Lower leg skin (tissue), 4 donors: ENCODE measurements at regions not wholly inside any gene's neighbourhood (a gene's known extent, or its start where the extent isn't known, plus 50 kb on each side); places are given as distances from the start of the nearest gene placed in this dataset.

Source experiments
- DNase-seq, 2 donors: peaks; one replicate each; pipeline ENCODE4 v3.0.0-alpha.2; 2019; ENCODE audit warnings: low spot score in 2 of 2
- H3K4me3 ChIP-seq: fragments of 200-600 bp; sonication (generic); 2 replicates; pipeline ENCODE4 v1.5.1; 2017; ENCODE audit warnings: mild to moderate bottlenecking, low read depth; ENCODE audit not compliant: poor library complexity, severe bottlenecking
- POLR2A ChIP-seq, 2 donors: fragments of 450-650 bp; IDR thresholded peaks; one replicate each; pipeline ENCODE4 v1.6.1; 2016 to 2017; ENCODE audit warnings: antibody characterized with exemption in 2 of 2, mild to moderate bottlenecking in 1 of 2, moderate library complexity in 1 of 2
- WGBS, 2 donors: methylation state at CpG; one replicate each; pipeline ENCODE4 v1.1.5; 2018; 5-methylcytosine and 5-hydroxymethylcytosine counted together
- intact Hi-C: fragments of 100-400 bp; cut with DNase I; formaldehyde crosslinking; loops from one replicate; pipeline ENCODE4 v1.15.0; 2023; ENCODE audit warnings: low total_unique reads
- TF ChIP-seq, protein P1 (sequence below), 3 donors: fragments of 450-650 bp; IDR thresholded peaks; one replicate each; pipeline ENCODE4 v1.5.1; 2016; ENCODE audit warnings: antibody characterized with exemption in 3 of 3, mild to moderate bottlenecking in 3 of 3, moderate library complexity in 2 of 3

GRCh38 chr15:62446984-62447383, 281.9 kb upstream of the C2CD4B start:
- WGBS, 2 donors: 94% methylated on average over 5 of the region's 5 CpGs
- TF ChIP-seq, protein P1, sequence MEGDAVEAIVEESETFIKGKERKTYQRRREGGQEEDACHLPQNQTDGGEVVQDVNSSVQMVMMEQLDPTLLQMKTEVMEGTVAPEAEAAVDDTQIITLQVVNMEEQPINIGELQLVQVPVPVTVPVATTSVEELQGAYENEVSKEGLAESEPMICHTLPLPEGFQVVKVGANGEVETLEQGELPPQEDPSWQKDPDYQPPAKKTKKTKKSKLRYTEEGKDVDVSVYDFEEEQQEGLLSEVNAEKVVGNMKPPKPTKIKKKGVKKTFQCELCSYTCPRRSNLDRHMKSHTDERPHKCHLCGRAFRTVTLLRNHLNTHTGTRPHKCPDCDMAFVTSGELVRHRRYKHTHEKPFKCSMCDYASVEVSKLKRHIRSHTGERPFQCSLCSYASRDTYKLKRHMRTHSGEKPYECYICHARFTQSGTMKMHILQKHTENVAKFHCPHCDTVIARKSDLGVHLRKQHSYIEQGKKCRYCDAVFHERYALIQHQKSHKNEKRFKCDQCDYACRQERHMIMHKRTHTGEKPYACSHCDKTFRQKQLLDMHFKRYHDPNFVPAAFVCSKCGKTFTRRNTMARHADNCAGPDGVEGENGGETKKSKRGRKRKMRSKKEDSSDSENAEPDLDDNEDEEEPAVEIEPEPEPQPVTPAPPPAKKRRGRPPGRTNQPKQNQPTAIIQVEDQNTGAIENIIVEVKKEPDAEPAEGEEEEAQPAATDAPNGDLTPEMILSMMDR (IDR thresholded peaks at IDR 0.05): no peak
- no peak for TF ChIP-seq POLR2A (IDR thresholded peaks at IDR 0.05)

DNA sequence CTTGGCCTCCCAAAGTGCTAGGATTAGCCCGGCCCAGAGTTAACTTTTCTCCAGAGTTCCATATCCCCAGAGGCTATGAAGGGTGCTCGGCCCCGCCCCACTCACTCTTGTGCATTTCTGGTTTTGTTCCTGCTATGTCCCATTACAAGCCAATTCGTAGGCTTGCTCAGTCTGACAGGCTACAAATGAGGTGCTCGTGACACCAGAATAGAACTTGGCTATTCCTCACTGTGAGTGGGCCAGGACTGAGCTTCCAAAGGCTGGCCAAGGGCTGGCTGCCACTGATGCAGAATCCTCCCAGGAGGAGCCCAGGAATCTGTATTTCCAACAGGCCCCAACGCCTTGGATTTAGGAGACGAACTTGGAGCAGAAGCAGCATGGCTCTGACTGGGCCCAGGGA, 282.7 kb upstream of the C2CD4B start:
- no peak overlapping the region for H3K4me3 ChIP-seq
- TF ChIP-seq, protein P1 (IDR thresholded peaks at IDR 0.05): no peak
- TF ChIP-seq POLR2A (IDR thresholded peaks at IDR 0.05): no peak
- WGBS, 2 donors: 72 to 78% methylated on average over 7 of the region's 7 CpGs
- DNase-seq: no peak
- intact Hi-C loops: no loop called here

More at GRCh38 chr15:62446984-62447383, 281.9 kb upstream of the C2CD4B start:
- no peak overlapping the region for H3K4me3 ChIP-seq
- intact Hi-C loops: no loop called here
- DNase-seq: no peak

DNA sequence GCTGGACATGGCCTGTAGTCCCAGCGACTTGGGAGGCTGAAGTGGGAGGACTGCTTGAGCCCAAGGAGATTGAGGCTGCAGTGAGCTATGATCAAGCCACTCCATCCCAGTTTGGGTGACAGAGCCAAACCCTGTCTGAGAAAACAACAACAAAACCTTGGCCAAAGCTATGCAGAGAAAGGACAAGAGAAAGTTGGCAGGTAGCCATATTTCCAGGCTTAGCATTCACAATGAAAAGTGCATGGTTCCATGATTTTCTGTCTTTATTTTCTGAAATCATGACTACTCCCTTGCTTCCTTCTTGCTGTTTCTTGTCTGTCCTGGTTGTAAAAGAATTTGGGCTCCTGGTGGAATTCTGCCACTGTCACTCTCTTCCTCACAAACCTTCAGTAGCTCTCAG, 284.6 kb upstream of the C2CD4B start:
- intact Hi-C loops: no loop called here
- no peak for TF ChIP-seq POLR2A (IDR thresholded peaks at IDR 0.05)
- TF ChIP-seq, protein P1 (IDR thresholded peaks at IDR 0.05): no peak
- 96 to 100% methylated on average over 1 of the region's 1 CpG for WGBS, 2 donors
- no peak for DNase-seq
- H3K4me3 ChIP-seq: no peak overlapping the region

GRCh38 chr15:62450061-62450460, 285.0 kb upstream of the C2CD4B start:
- no peak for DNase-seq
- 94% methylated on average over 10 of the region's 10 CpGs for WGBS, 2 donors
- H3K4me3 ChIP-seq: no peak overlapping the region
- TF ChIP-seq POLR2A (IDR thresholded peaks at IDR 0.05): no peak
- TF ChIP-seq, protein P1 (IDR thresholded peaks at IDR 0.05): no peak
- intact Hi-C loops: no loop called here

- no peak for TF ChIP-seq POLR2A (IDR thresholded peaks at IDR 0.05)
- TF ChIP-seq, protein P1 (IDR thresholded peaks at IDR 0.05): no peak
- no peak overlapping the region for H3K4me3 ChIP-seq
- no peak for DNase-seq
- intact Hi-C loops: no loop called here
- 87 to 91% methylated on average over 9 of the region's 9 CpGs for WGBS, 2 donors
Measured at GRCh38 chr15:62452026-62452425, 286.9 kb upstream of the C2CD4B start.

DNA sequence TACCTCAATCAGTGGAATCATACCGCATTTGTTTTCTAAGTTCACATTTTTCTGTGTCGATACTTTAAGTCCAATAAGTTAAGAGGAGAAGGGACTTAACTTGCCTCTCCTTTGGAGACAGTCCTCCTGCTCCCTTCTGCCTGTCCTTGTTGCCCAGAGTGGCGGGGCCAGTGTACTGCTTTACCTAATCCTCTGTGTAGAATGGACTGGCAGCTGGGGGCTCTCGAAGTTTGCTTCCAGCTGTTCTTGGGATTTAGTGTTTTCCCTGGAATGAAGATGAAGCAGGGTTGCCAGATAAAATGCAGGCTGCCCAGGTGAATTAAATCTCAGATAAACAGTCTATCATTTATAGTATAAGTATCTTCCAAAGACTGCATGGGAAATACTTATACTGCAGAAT, 287.6 kb upstream of the C2CD4B start:
- TF ChIP-seq, protein P1 (IDR thresholded peaks at IDR 0.05): no peak
- no peak for TF ChIP-seq POLR2A (IDR thresholded peaks at IDR 0.05)
- DNase-seq: no peak
- WGBS, 2 donors: 87 to 89% methylated on average over 4 of the region's 4 CpGs
- no peak overlapping the region for H3K4me3 ChIP-seq
- intact Hi-C loops: no loop called here
